ENCODE measurements at regions not wholly inside any gene's neighbourhood (a gene's known extent, or its start where the extent isn't known, plus 50 kb on each side); places are given as distances from the start of the nearest gene placed in this dataset.

DNA sequence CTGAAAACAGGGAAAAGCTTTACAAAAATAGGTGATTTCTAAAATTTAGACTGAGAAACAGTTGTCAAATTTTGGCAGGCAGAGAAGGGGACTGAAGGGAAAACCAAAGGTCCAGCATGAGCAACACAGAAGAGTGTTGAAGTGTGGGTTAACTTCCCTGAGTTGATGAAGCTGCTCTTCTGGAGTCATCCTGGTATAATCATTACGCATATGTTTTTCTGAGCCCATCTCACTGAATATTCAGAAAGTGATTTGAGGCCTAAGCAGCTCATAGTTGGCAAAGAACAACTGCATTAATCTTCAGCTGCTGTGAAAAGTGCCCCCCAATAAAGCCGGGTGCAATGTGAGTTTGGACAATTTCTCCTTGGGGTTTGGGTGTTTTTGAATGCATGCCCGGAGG lies 115.0 kb upstream of the RBBP6 start:
- Histone ChIP-seq H3K36me3 (ENCODE audit: control insufficient read depth in 2 of 2, extremely low read depth in 1 of 2, insufficient read depth in 2 of 2, low read length in 2 of 2) (no peaks in the 10 kb centered on the region), H3K27ac (ENCODE audit: insufficient read depth, low read depth, low read length) (no peak overlapping the region), H3K4me1 (ENCODE audit: control insufficient read depth, extremely low read depth, insufficient read depth, low read length) (no peaks in the 10 kb centered on the region), H3K9me1 (replicated peaks; ENCODE audit: control insufficient read depth, extremely low read depth, insufficient read depth, low read length) (no peaks in the 10 kb centered on the region), H3K4me2 (ENCODE audit: insufficient read depth, low read length) (no peak overlapping the region), H3K4me3 (replicated peaks in 1 of 3; ENCODE audit: insufficient read depth in 1 of 3, low read depth in 1 of 3, low read length in 3 of 3) (no peak overlapping the region), H3K9ac (replicated peaks; ENCODE audit: extremely low read depth, insufficient read depth, low read length) (no peak overlapping the region), H3K79me2 (ENCODE audit: control insufficient read depth, insufficient read depth, low read length) (no peaks in the 10 kb centered on the region), H4K20me1 (replicated peaks; ENCODE audit: control insufficient read depth, extremely low read depth, insufficient read depth, low read length) (no peaks in the 10 kb centered on the region), H3K9me3 (replicated peaks; ENCODE audit: control insufficient read depth, insufficient read depth, low read length) (no peaks in the 10 kb centered on the region), H3K27me3 (ENCODE audit: control insufficient read depth in 2 of 2, insufficient read depth in 2 of 2, low read length in 2 of 2) (no peaks in the 10 kb centered on the region), H2AFZ (ENCODE audit: low read depth, low read length) (no peak overlapping the region)
- intact Hi-C loops (cut with micrococcal nuclease) = no loop called here
- DNase-seq (ENCODE audit: low read depth, low spot score) (no peak), FAIRE-seq (no peak)
- dilution Hi-C loops (cut with MboI; ENCODE audit: extremely low pct_ligation_motif_present, low sequenced_read_pairs) = no loop called here
- CTCF ChIA-PET = interaction anchor here (1.1 kb wide), 1 partner anchor 16 kb away, joined by 3 read pairs; no protein-coding TSS in a partner anchor
- TF ChIP-seq MYC (IDR thresholded peaks at IDR 0.05; ENCODE audit: low read depth, low read length) (no peak), POLR2AphosphoS5 (IDR thresholded peaks at IDR 0.05; ENCODE audit: insufficient read depth, low read depth, low read length) (no peak), JUN (IDR thresholded peaks at IDR 0.05; ENCODE audit: borderline replicate concordance, insufficient read depth, insufficient read length, low read depth) (no peak), FOS (IDR thresholded peaks at IDR 0.05; ENCODE audit: borderline replicate concordance, insufficient read depth, low read length) (no peak), POLR2A (IDR thresholded peaks at IDR 0.05; ENCODE audit: low read depth, low read length) (no peak)
- TF ChIP-seq, protein P1, sequence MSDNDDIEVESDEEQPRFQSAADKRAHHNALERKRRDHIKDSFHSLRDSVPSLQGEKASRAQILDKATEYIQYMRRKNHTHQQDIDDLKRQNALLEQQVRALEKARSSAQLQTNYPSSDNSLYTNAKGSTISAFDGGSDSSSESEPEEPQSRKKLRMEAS (IDR thresholded peaks at IDR 0.05; ENCODE audit: insufficient read depth, insufficient read length) = no peak
- POLR2A ChIA-PET = no interaction called here
- no TSS peak for BruUV-seq (replicated peaks)

DNA sequence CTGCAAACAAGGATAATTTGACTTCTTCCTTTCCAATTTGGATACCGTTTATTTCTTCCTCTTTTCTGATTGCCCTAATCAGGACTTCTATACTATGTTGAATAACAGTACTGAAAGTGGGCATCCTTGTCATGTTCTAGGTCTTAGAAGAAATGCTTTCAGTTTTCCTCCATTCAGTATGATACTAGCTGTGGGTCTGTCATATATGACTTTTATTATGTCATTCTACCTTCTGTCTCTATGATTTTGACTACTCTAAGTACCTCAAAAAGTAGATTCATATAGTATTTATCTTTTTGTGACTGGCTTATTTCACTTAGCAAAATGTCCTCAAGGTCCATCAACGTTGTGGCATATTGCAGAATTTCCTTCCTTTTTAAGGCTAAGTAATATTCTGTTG lies 111.5 kb upstream of the RBBP6 start:
- ChIA-PET POLR2A (no interaction called here), CTCF (no interaction called here)
- intact Hi-C loops (cut with micrococcal nuclease) = no loop called here
- H3K27ac ChIP-seq (ENCODE audit: insufficient read depth, low read depth, low read length) = no peak overlapping the region
- H2AFZ ChIP-seq (ENCODE audit: low read depth, low read length) = no peak overlapping the region
- no peak overlapping the region for H3K4me2 ChIP-seq (ENCODE audit: insufficient read depth, low read length)
- no peaks in the 10 kb centered on the region for H3K9me3 ChIP-seq (replicated peaks; ENCODE audit: control insufficient read depth, insufficient read depth, low read length)
- DNase-seq (ENCODE audit: low read depth, low spot score) (no peak), FAIRE-seq (no peak)
- no peak overlapping the region for H3K9ac ChIP-seq (replicated peaks; ENCODE audit: extremely low read depth, insufficient read depth, low read length)
- H3K79me2 ChIP-seq (ENCODE audit: control insufficient read depth, insufficient read depth, low read length) = no peaks in the 10 kb centered on the region
- H3K36me3 ChIP-seq (ENCODE audit: control insufficient read depth in 2 of 2, extremely low read depth in 1 of 2, insufficient read depth in 2 of 2, low read length in 2 of 2) = no peaks in the 10 kb centered on the region
- no peaks in the 10 kb centered on the region for H4K20me1 ChIP-seq (replicated peaks; ENCODE audit: control insufficient read depth, extremely low read depth, insufficient read depth, low read length)
- H3K4me1 ChIP-seq (ENCODE audit: control insufficient read depth, extremely low read depth, insufficient read depth, low read length) = no peaks in the 10 kb centered on the region
- BruUV-seq (replicated peaks) = no TSS peak
- no peak for TF ChIP-seq POLR2AphosphoS5 (IDR thresholded peaks at IDR 0.05; ENCODE audit: insufficient read depth, low read depth, low read length)
- no peak for TF ChIP-seq GATA2 (IDR thresholded peaks at IDR 0.05; ENCODE audit: insufficient read depth, insufficient read length, low read depth, low read length)
- TF ChIP-seq, protein P2, sequence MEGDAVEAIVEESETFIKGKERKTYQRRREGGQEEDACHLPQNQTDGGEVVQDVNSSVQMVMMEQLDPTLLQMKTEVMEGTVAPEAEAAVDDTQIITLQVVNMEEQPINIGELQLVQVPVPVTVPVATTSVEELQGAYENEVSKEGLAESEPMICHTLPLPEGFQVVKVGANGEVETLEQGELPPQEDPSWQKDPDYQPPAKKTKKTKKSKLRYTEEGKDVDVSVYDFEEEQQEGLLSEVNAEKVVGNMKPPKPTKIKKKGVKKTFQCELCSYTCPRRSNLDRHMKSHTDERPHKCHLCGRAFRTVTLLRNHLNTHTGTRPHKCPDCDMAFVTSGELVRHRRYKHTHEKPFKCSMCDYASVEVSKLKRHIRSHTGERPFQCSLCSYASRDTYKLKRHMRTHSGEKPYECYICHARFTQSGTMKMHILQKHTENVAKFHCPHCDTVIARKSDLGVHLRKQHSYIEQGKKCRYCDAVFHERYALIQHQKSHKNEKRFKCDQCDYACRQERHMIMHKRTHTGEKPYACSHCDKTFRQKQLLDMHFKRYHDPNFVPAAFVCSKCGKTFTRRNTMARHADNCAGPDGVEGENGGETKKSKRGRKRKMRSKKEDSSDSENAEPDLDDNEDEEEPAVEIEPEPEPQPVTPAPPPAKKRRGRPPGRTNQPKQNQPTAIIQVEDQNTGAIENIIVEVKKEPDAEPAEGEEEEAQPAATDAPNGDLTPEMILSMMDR (IDR thresholded peaks at IDR 0.05; ENCODE audit: extremely low read depth in 1 of 2, insufficient read depth in 1 of 2, low read depth in 1 of 2, low read length in 2 of 2) = no peak
- TF ChIP-seq, protein P1 (IDR thresholded peaks at IDR 0.05; ENCODE audit: insufficient read depth, insufficient read length) = no peak
- TF ChIP-seq JUN (IDR thresholded peaks at IDR 0.05; ENCODE audit: borderline replicate concordance, insufficient read depth, insufficient read length, low read depth) = no peak
- TF ChIP-seq FOS (IDR thresholded peaks at IDR 0.05; ENCODE audit: borderline replicate concordance, insufficient read depth, low read length) = no peak
- TF ChIP-seq MYC (IDR thresholded peaks at IDR 0.05; ENCODE audit: low read depth, low read length) = no peak
- no peak for TF ChIP-seq POLR2A (IDR thresholded peaks at IDR 0.05; ENCODE audit: low read depth, low read length)
- no peak for TF ChIP-seq EZH2 (IDR thresholded peaks at IDR 0.05; ENCODE audit: borderline replicate concordance, low read depth, low read length, severe bottlenecking)
- H3K9me1 ChIP-seq (replicated peaks; ENCODE audit: control insufficient read depth, extremely low read depth, insufficient read depth, low read length) = no peaks in the 10 kb centered on the region
- H3K4me3 ChIP-seq (replicated peaks in 1 of 3; ENCODE audit: insufficient read depth in 1 of 3, low read depth in 1 of 3, low read length in 3 of 3) = no peak overlapping the region
- H3K27me3 ChIP-seq (ENCODE audit: control insufficient read depth in 2 of 2, insufficient read depth in 2 of 2, low read length in 2 of 2) = no peaks in the 10 kb centered on the region
- dilution Hi-C loops (cut with MboI; ENCODE audit: extremely low pct_ligation_motif_present, low sequenced_read_pairs) = no loop called here

All from endothelial cell of umbilical vein (primary cell).